ENCODE measurements at regions not wholly inside any gene's neighbourhood (a gene's known extent, or its start where the extent isn't known, plus 50 kb on each side); places are given as distances from the start of the nearest gene placed in this dataset.
"Not testable (repeated sequence)": the region's sequence is repeated elsewhere in the genome, so short reads cannot be mapped to it uniquely, and the experiment has no call there.

DNA sequence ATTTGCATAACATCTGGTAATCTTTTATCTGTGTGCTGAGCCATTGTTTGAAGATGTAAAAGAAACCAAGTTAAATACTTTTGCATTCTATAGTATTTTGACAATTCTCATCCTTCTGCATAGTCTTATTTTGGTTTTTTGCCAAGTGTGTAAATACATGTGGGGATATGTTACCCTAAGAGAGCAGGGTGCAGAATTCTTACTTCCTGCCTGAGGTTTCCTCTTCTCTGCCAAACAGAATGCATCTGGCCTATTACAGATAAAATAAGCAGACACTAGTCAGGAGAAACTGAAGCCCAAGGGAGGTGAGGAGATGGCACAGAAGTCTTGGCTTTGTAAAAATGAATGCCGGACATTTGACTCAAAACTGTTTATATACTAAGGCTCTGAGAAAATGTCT is 462.1 kb downstream of the TMEM38B start:
- no peaks in the 10 kb centered on the region for H3K9me3 ChIP-seq
- no peak overlapping the region for H3K4me3 ChIP-seq (replicated peaks in 1 of 3)
- H3K27ac ChIP-seq, result no peak overlapping the region
- H3K4me1 ChIP-seq, result no peaks in the 10 kb centered on the region
- no peaks in the 10 kb centered on the region for H3K27me3 ChIP-seq
- TF ChIP-seq, protein P1, sequence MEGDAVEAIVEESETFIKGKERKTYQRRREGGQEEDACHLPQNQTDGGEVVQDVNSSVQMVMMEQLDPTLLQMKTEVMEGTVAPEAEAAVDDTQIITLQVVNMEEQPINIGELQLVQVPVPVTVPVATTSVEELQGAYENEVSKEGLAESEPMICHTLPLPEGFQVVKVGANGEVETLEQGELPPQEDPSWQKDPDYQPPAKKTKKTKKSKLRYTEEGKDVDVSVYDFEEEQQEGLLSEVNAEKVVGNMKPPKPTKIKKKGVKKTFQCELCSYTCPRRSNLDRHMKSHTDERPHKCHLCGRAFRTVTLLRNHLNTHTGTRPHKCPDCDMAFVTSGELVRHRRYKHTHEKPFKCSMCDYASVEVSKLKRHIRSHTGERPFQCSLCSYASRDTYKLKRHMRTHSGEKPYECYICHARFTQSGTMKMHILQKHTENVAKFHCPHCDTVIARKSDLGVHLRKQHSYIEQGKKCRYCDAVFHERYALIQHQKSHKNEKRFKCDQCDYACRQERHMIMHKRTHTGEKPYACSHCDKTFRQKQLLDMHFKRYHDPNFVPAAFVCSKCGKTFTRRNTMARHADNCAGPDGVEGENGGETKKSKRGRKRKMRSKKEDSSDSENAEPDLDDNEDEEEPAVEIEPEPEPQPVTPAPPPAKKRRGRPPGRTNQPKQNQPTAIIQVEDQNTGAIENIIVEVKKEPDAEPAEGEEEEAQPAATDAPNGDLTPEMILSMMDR (IDR thresholded peaks at IDR 0.05), result no peak
- TF ChIP-seq POLR2A (IDR thresholded peaks at IDR 0.05), result no peak
- no peak for DNase-seq
- intact Hi-C loops (cut with DNase I), result no loop called here
- no peaks in the 10 kb centered on the region for H3K36me3 ChIP-seq
- WGBS, 2 donors, result 72 to 73% methylated on average over 1 of the region's 1 CpG

DNA sequence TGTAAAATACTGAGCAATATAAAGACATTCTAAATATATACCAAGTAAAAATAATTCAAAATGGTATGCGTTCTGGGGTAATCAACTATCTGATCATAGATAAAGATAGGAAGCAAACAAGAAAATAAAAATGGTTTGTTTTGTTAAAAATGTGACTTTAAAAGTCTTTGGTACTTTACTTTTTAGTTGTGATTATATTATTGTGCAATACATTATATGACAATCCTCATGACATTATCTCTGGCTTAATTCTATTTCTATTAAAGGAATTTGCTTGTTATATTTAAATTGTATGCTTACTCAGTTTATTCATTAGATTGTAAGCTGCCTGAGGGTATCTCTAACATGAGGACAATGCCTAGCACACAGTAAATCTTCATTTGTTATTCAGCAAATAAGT is 477.9 kb downstream of the TMEM38B start:
- H3K27ac ChIP-seq, result no peak overlapping the region
- no peaks in the 10 kb centered on the region for H3K36me3 ChIP-seq
- DNase-seq, result no peak
- TF ChIP-seq POLR2A (IDR thresholded peaks at IDR 0.05), result no peak
- TF ChIP-seq, protein P1 (IDR thresholded peaks at IDR 0.05), result no peak
- H3K4me1 ChIP-seq, result no peaks in the 10 kb centered on the region
- no peaks in the 10 kb centered on the region for H3K9me3 ChIP-seq
- intact Hi-C loops (cut with DNase I), result no loop called here
- H3K27me3 ChIP-seq, result no peaks in the 10 kb centered on the region
- 91 to 92% methylated on average over 1 of the region's 1 CpG for WGBS, 2 donors
- no peak overlapping the region for H3K4me3 ChIP-seq (replicated peaks in 1 of 3)

DNA sequence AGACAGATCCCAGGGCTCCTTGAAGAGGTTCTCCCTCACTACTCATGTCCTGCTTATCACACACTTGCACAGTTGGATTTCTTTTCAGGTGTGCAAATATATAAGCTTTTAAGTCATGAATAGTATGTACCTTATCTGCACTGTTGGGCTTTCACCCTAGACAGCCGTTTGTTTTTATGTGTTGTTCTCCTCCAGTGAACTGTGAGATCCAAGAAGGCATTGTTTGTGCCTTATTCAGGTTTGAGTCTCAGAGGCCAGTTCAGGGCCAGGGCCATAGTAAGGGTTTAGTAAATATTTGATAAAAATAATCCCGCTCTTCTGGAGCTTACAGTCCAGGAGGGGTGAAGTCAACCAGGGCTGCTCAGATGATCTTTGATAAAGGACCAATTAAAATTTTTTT is 480.0 kb downstream of the TMEM38B start:
- no peaks in the 10 kb centered on the region for H3K36me3 ChIP-seq
- no peaks in the 10 kb centered on the region for H3K27me3 ChIP-seq
- intact Hi-C loops (cut with DNase I), result no loop called here
- no peaks in the 10 kb centered on the region for H3K4me1 ChIP-seq
- 37 to 42% methylated on average over 2 of the region's 2 CpGs for WGBS, 2 donors
- H3K9me3 ChIP-seq, result no peaks in the 10 kb centered on the region
- DNase-seq, result no peak
- no peak overlapping the region for H3K27ac ChIP-seq
- TF ChIP-seq, protein P1 (IDR thresholded peaks at IDR 0.05), result no peak
- no peak for TF ChIP-seq POLR2A (IDR thresholded peaks at IDR 0.05)
- no peak overlapping the region for H3K4me3 ChIP-seq (replicated peaks in 1 of 3)

DNA sequence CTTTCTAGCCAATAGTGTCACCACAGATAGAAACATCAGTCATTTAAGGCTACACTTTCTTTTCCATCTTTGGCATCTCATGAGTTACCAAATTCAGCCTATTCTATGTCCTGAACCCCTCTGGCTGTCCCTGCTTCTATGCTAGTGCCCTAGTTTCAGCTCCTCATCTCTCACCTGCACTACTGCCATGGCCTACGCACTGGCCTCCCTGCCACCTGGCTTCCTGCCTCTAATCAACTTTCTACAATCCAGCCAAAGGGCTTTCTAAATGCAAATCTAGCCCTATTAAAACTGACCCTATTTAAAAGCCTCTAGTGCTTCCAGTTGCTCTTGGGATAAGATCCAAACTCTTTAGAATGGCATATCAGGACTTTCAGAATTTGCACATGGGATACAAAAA is 482.9 kb downstream of the TMEM38B start:
- intact Hi-C loops (cut with DNase I), result no loop called here
- Histone ChIP-seq H3K9me3 (no peaks in the 10 kb centered on the region), H3K4me3 (replicated peaks in 1 of 3) (no peak overlapping the region), H3K27ac (no peak overlapping the region), H3K36me3 (no peaks in the 10 kb centered on the region), H3K27me3 (no peaks in the 10 kb centered on the region), H3K4me1 (no peaks in the 10 kb centered on the region)
- DNase-seq, result no peak
- TF ChIP-seq, protein P1 (IDR thresholded peaks at IDR 0.05), result no peak
- no peak for TF ChIP-seq POLR2A (IDR thresholded peaks at IDR 0.05)
- 93 to 97% methylated on average over 1 of the region's 1 CpG for WGBS, 2 donors

DNA sequence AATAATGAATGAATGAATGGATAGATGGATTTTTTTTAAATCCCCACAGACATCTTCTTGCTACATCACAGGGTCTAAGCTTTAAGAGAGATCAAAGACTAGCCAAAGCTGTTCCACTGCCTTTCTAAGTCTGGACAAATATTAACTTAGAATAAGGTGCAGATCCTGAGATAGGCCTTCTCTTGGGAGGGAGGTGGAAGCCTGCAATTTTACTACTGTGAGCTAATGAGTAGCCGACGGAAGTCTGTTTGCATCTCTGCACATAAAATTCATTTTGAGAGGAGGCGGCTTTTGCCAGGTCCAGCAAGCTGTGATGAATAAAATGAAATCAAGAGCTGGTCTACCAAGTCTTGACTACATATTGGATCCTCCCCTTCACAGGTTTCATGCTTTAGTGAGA is 484.9 kb downstream of the TMEM38B start:
- Histone ChIP-seq H3K36me3 (no peaks in the 10 kb centered on the region), H3K4me3 (replicated peaks in 1 of 3) (no peak overlapping the region), H3K4me1 (no peaks in the 10 kb centered on the region), H3K9me3 (no peaks in the 10 kb centered on the region), H3K27ac (no peak overlapping the region), H3K27me3 (no peaks in the 10 kb centered on the region)
- 96 to 97% methylated on average over 3 of the region's 3 CpGs for WGBS, 2 donors
- no peak for DNase-seq
- intact Hi-C loops (cut with DNase I), result no loop called here
- TF ChIP-seq, protein P1 (IDR thresholded peaks at IDR 0.05), result no peak
- TF ChIP-seq POLR2A (IDR thresholded peaks at IDR 0.05), result no peak

DNA sequence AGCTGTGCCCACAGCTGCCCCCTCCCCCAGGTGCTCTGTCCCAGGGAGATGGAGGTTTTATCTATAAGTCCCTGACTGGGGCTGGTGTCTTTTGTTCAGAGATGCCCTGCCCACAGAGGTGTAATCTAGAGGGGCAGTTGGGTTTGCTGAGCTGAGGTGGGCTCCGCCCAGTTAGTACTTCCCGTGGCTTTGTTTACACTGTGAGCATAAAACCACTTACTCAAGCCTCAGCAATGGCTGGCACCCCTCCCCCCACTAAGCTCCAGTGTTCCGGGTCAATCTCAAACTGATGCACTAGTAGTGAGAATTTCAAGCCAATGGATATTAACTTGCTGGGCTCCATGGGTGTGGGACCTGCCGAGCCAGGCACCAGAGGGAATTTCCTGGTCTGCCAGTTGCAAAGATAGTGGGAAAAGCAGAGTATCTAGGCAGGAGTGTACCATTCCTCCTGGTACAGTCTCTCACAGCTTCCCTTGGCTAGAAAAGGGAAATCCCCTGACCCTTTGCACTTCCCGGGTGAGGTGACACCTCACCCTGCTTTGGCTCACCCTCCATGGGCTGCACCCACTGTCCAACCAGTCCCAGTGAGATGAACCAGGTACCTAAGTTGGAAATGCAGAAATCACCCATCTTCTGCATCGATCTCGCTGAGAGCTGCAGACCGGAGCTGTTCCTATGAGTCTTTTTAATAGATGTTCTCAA is 509.6 kb downstream of the TMEM38B start:
- 76 to 85% methylated on average over 6 to 8 of the region's 8 CpGs for WGBS, 2 donors
- H3K4me1 ChIP-seq; H3K9me3 ChIP-seq; H3K4me3 ChIP-seq (replicated peaks in 1 of 3); DNase-seq; H3K36me3 ChIP-seq; H3K27me3 ChIP-seq; intact Hi-C loops (cut with DNase I); H3K27ac ChIP-seq: not testable (repeated sequence)
